GM21619 (cell line): ENCODE measurements at regions not wholly inside any gene's neighbourhood (a gene's known extent, or its start where the extent isn't known, plus 50 kb on each side); places are given as distances from the start of the nearest gene placed in this dataset.

Experiments
- ATAC-seq: cut with Tn5 transposase; IDR thresholded peaks from one replicate; pipeline ENCODE4 v1.9.1; 2021; ENCODE audit not compliant: unreplicated experiment

GRCh38 chr15:98025237-98025636 lies 64.7 kb downstream of the ARRDC4 start:
- ATAC-seq: no peak

GRCh38 chr15:98034731-98035130 lies 74.2 kb downstream of the ARRDC4 start:
- no peak for ATAC-seq

GRCh38 chr15:98035134-98035533 lies 74.6 kb downstream of the ARRDC4 start:
- no peak for ATAC-seq

GRCh38 chr15:98035577-98036010 lies 75.1 kb downstream of the ARRDC4 start:
- ATAC-seq: no peak

- no peak for ATAC-seq
Observed at GRCh38 chr15:98039596-98039995, 79.1 kb downstream of the ARRDC4 start.

- no peak for ATAC-seq
Observed at GRCh38 chr15:98040146-98040545, 79.6 kb downstream of the ARRDC4 start.

- ATAC-seq: no peak
Observed at GRCh38 chr15:98043160-98044014, 82.9 kb downstream of the ARRDC4 start.

- no peak for ATAC-seq
Observed at GRCh38 chr15:98051734-98052133, 91.2 kb downstream of the ARRDC4 start.

- no peak for ATAC-seq
Observed at GRCh38 chr15:98057453-98057852, 97.0 kb downstream of the ARRDC4 start.

- no peak for ATAC-seq
Observed at GRCh38 chr15:98062869-98063268, 102.4 kb downstream of the ARRDC4 start.

- no peak for ATAC-seq
Observed at GRCh38 chr15:98063315-98063714, 102.8 kb downstream of the ARRDC4 start.

GRCh38 chr15:98063871-98064270 lies 103.4 kb downstream of the ARRDC4 start:
- ATAC-seq: no peak

GRCh38 chr15:98067339-98067738 lies 106.8 kb downstream of the ARRDC4 start:
- ATAC-seq: no peak

GRCh38 chr15:98069256-98069655 lies 108.8 kb downstream of the ARRDC4 start:
- no peak for ATAC-seq

GRCh38 chr15:98070137-98070536 lies 109.6 kb downstream of the ARRDC4 start:
- no peak for ATAC-seq

- no peak for ATAC-seq
Observed at GRCh38 chr15:98071786-98072185, 111.3 kb downstream of the ARRDC4 start.

GRCh38 chr15:98075441-98075840 lies 114.9 kb downstream of the ARRDC4 start:
- ATAC-seq: no peak

GRCh38 chr15:98076021-98076816 lies 115.7 kb downstream of the ARRDC4 start:
- no peak for ATAC-seq

GRCh38 chr15:98077186-98077585 lies 116.7 kb downstream of the ARRDC4 start:
- no peak for ATAC-seq

GRCh38 chr15:98080791-98081190 lies 120.3 kb downstream of the ARRDC4 start:
- no peak for ATAC-seq

GRCh38 chr15:98083203-98083910 lies 122.9 kb downstream of the ARRDC4 start:
- no peak for ATAC-seq
